Smooth muscle cell (in vitro differentiated cells): ENCODE measurements at regions not wholly inside any gene's neighbourhood (a gene's known extent, or its start where the extent isn't known, plus 50 kb on each side); places are given as distances from the start of the nearest gene placed in this dataset.

Experiments
- DNase-seq: peaks from one replicate; lab custom pipeline; 2025; ENCODE audit not compliant: unreplicated experiment; lab: John Stamatoyannopoulos, UW
- H2AFZ ChIP-seq: fragments of 200-600 bp; sonication (generic); 2 replicates; pipeline ENCODE4 v1.6.0; 2016; ENCODE audit warnings: antibody characterized with exemption, low read depth, mild to moderate bottlenecking
- H3F3A ChIP-seq: fragments of 200-600 bp; sonication (generic); 2 replicates; pipeline ENCODE4 v1.6.0; 2017; ENCODE audit warnings: antibody characterized with exemption, low read depth
- H3K27ac ChIP-seq: fragments of 200-600 bp; sonication (generic); 2 replicates; pipeline ENCODE4 v1.5.1; 2016; ENCODE audit warnings: low read depth, mild to moderate bottlenecking
- H3K27me3 ChIP-seq: fragments of 200-600 bp; sonication (generic); 2 replicates; pipeline ENCODE4 v1.6.1; 2016; ENCODE audit warnings: low read depth, mild to moderate bottlenecking
- H3K36me3 ChIP-seq: fragments of 200-600 bp; sonication (generic); 2 replicates; pipeline ENCODE4 v1.5.1; 2016; ENCODE audit warnings: low read depth
- H3K4me1 ChIP-seq: fragments of 200-600 bp; sonication (generic); 2 replicates; pipeline ENCODE4 v1.5.1; 2016; ENCODE audit warnings: low read depth
- H3K4me2 ChIP-seq: fragments of 200-600 bp; sonication (generic); 2 replicates; pipeline ENCODE4 v1.6.0; 2016; ENCODE audit warnings: mild to moderate bottlenecking
- H3K4me3 ChIP-seq: fragments of 200-600 bp; sonication (generic); 2 replicates; pipeline ENCODE4 v1.5.1; 2016; ENCODE audit warnings: mild to moderate bottlenecking
- H3K79me2 ChIP-seq: fragments of 200-600 bp; sonication (generic); 2 replicates; pipeline ENCODE4 v1.6.0; 2016; ENCODE audit warnings: low read depth, mild to moderate bottlenecking
- H3K9ac ChIP-seq: fragments of 200-600 bp; sonication (generic); 2 replicates; pipeline ENCODE4 v1.6.0; 2016; ENCODE audit warnings: low read depth
- H3K9me3 ChIP-seq: fragments of 200-600 bp; sonication (generic); replicated peaks from 2 replicates; pipeline ENCODE4 v1.5.1; 2016; ENCODE audit warnings: low read depth
- H4K20me1 ChIP-seq: fragments of 200-600 bp; sonication (generic); 2 replicates; pipeline ENCODE4 v1.6.0; 2016; ENCODE audit warnings: low read depth
- CTCF ChIP-seq: fragments of 200-600 bp; sonication (generic); IDR thresholded peaks from 2 replicates; pipeline ENCODE4 v1.5.1; 2017; ENCODE audit warnings: borderline replicate concordance, mild to moderate bottlenecking, antibody characterized with exemption; ENCODE audit not compliant: insufficient read depth, poor library complexity, severe bottlenecking
- WGBS: methylation state at CpG from one replicate; pipeline ENCODE4 v1.1.7; 2016; ENCODE audit warnings: low lambda C conversion rate; 5-methylcytosine and 5-hydroxymethylcytosine counted together

DNA sequence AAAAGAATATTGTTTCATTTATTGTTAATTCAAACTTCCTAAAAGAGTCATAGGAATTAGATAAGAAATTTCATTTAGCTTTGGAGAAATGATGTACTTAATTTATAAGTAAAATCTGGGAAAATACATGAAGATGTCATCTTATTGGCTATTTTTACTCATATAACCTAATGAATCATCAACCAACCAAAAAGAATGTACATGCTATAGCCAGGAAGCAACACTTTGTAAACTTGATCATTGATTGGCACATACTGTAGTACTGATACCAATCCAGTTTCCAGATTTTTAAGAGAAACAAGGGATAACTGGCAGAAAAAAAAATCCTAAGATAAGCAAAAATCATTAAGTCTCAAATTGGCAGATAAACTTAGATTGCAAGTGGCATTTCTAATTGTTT lies 207.9 kb upstream of the CDIN1 start:
- Histone ChIP-seq H3K27ac (peak overlapping the region; percentile 31), H3K79me2 (no peaks in the 10 kb centered on the region), H3K27me3 (no peaks in the 10 kb centered on the region), H3K9me3 (no peaks in the 10 kb centered on the region), H4K20me1 (no peaks in the 10 kb centered on the region), H3K4me2 (peak overlapping the region; percentile 19), H2AFZ (no peak overlapping the region), H3K9ac (no peak overlapping the region), H3K4me3 (no peak overlapping the region), H3K36me3 (no peaks in the 10 kb centered on the region), H3F3A (no peaks in the 10 kb centered on the region), H3K4me1 (no peaks in the 10 kb centered on the region)
- TF ChIP-seq CTCF = no peak
- no peak for DNase-seq

GRCh38 chr15:36372968-36373367 lies 206.5 kb upstream of the CDIN1 start:
- no peak for DNase-seq
- Histone ChIP-seq H3K4me3 (no peak overlapping the region), H3K79me2 (no peaks in the 10 kb centered on the region), H3K36me3 (no peaks in the 10 kb centered on the region), H3K27ac (no peak overlapping the region), H3K4me1 (no peaks in the 10 kb centered on the region), H3K27me3 (no peaks in the 10 kb centered on the region), H3K9ac (no peak overlapping the region), H2AFZ (no peak overlapping the region), H4K20me1 (no peaks in the 10 kb centered on the region), H3F3A (no peaks in the 10 kb centered on the region), H3K9me3 (no peaks in the 10 kb centered on the region), H3K4me2 (no peak overlapping the region)
- no peak for TF ChIP-seq CTCF
- 93% methylated on average over 2 of the region's 2 CpGs for WGBS

GRCh38 chr15:36373550-36373949 lies 205.9 kb upstream of the CDIN1 start:
- Histone ChIP-seq H3K4me2 (no peak overlapping the region), H3K9ac (no peak overlapping the region), H4K20me1 (no peaks in the 10 kb centered on the region), H3K27me3 (no peaks in the 10 kb centered on the region), H3K36me3 (no peaks in the 10 kb centered on the region), H3K4me3 (no peak overlapping the region), H3K4me1 (no peaks in the 10 kb centered on the region), H3K9me3 (no peaks in the 10 kb centered on the region), H3K79me2 (no peaks in the 10 kb centered on the region), H3F3A (no peaks in the 10 kb centered on the region), H2AFZ (no peak overlapping the region), H3K27ac (no peak overlapping the region)
- no peak for DNase-seq
- 47% methylated on average over 3 of the region's 3 CpGs for WGBS
- no peak for TF ChIP-seq CTCF

DNA sequence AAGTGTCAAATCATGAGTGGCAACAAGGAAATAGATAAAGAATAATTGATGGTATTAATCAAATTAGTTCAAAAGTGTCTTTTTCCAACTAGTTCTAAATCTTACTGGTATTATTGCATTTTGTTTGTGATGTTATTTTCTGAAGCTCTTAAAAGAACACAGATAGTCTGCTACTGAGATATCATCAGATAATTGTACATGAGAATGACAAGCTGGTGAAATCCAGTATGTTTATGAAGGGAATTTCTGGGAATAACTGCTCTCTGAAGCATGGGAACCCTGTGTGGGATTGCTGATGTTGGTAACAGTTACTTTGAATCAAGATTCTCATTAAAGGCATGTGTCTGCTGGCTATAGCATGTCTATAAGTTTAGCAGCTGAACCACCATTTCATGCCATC lies 190.3 kb upstream of the CDIN1 start:
- no peaks in the 10 kb centered on the region for H4K20me1 ChIP-seq
- H3K79me2 ChIP-seq = no peaks in the 10 kb centered on the region
- H3K4me1 ChIP-seq = no peaks in the 10 kb centered on the region
- no peak overlapping the region for H3K4me2 ChIP-seq
- no peak overlapping the region for H3K4me3 ChIP-seq
- H3K27me3 ChIP-seq = no peaks in the 10 kb centered on the region
- H3F3A ChIP-seq = no peaks in the 10 kb centered on the region
- H3K27ac ChIP-seq = no peak overlapping the region
- no peaks in the 10 kb centered on the region for H3K9me3 ChIP-seq
- H3K9ac ChIP-seq = no peak overlapping the region
- H3K36me3 ChIP-seq = no peaks in the 10 kb centered on the region
- TF ChIP-seq CTCF = no peak
- peak overlapping the region; percentile 23 for H2AFZ ChIP-seq
- DNase-seq = no peak
